T-helper 2 cell treated with Interferon-gamma antibody and Interleukin-4, amounts not matched to agents 5 μg/mL and 100 μg/mL, for 36 hours (primary cell): ENCODE measurements at regions not wholly inside any gene's neighbourhood (a gene's known extent, or its start where the extent isn't known, plus 50 kb on each side); places are given as distances from the start of the nearest gene placed in this dataset.

ENCODE experiments used
- DNase-seq: peaks from one replicate; pipeline ENCODE4 v3.0.0; 2021; ENCODE audit warnings: low spot score
- H3K27ac Mint-ChIP-seq: one replicate; pipeline ENCODE4 v1.8.0; 2021; ENCODE audit warnings: mild to moderate bottlenecking, mixed read lengths
- H3K27me3 Mint-ChIP-seq: one replicate; pipeline ENCODE4 v1.8.0; 2021; ENCODE audit warnings: low read depth, mixed read lengths
- H3K36me3 Mint-ChIP-seq: one replicate; pipeline ENCODE4 v1.8.0; 2021; ENCODE audit warnings: low read depth, mixed read lengths
- H3K4me1 Mint-ChIP-seq: one replicate; pipeline ENCODE4 v1.8.0; 2021; ENCODE audit warnings: low read depth, mixed read lengths
- H3K4me3 Mint-ChIP-seq: one replicate; pipeline ENCODE4 v1.8.0; 2022; ENCODE audit warnings: mild to moderate bottlenecking, moderate library complexity, mixed read lengths
- H3K9me3 Mint-ChIP-seq: one replicate; pipeline ENCODE4 v1.8.0; 2021; ENCODE audit warnings: mixed read lengths

- Mint-ChIP-seq H3K36me3 (no peaks in the 10 kb centered on the region), H3K4me3 (no peak overlapping the region), H3K27me3 (peaks cover 3% of the 10 kb centered on the region), H3K27ac (no peak overlapping the region), H3K4me1 (no peaks in the 10 kb centered on the region), H3K9me3 (peaks cover 6% of the 10 kb centered on the region)
- no peak for DNase-seq
Observed at GRCh38 chr15:88321271-88321670, 64.7 kb upstream of the NTRK3 start.

- DNase-seq, result no peak
- Mint-ChIP-seq H3K27ac (no peak overlapping the region), H3K27me3 (peaks cover 10% of the 10 kb centered on the region), H3K9me3 (peaks cover 6% of the 10 kb centered on the region), H3K36me3 (no peaks in the 10 kb centered on the region), H3K4me1 (no peaks in the 10 kb centered on the region), H3K4me3 (no peak overlapping the region)
Observed at GRCh38 chr15:88316586-88316985, 60.0 kb upstream of the NTRK3 start.

DNA sequence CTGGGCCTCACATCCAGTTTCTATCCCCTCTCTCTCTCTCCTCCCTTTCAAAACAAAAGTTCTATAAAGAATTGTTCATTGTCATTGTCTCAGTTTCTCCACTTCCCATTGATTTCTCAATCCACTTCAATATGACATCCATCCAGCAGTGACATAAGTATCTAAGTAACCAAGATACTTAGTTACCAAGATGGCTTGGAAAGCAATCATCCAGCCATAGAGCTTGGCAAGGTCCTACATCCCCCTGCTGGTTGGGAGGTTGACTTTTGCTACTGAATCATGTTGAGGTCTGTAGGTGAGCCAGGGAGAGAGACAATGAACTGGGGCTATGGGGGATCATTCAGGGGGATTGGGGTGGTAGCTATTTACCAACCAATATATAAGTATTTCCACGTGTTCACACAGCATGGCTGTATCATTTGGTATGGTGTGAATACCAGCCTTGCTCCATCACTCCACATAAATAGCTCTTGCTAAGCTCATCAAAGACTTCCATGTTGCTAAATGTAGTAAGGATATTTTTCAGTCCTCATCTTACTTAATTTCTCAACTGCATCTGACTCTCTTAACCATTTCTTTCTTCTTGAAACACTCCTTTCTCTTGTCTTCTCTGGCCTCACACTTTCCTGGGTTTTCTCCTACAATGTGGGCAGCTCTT is 58.8 kb upstream of the NTRK3 start:
- H3K27me3 Mint-ChIP-seq, result peaks cover 7% of the 10 kb centered on the region
- H3K4me1 Mint-ChIP-seq, result no peaks in the 10 kb centered on the region
- H3K4me3 Mint-ChIP-seq, result no peak overlapping the region
- no peaks in the 10 kb centered on the region for H3K36me3 Mint-ChIP-seq
- H3K9me3 Mint-ChIP-seq, result no peaks in the 10 kb centered on the region
- H3K27ac Mint-ChIP-seq, result no peak overlapping the region
- no peak for DNase-seq

DNA sequence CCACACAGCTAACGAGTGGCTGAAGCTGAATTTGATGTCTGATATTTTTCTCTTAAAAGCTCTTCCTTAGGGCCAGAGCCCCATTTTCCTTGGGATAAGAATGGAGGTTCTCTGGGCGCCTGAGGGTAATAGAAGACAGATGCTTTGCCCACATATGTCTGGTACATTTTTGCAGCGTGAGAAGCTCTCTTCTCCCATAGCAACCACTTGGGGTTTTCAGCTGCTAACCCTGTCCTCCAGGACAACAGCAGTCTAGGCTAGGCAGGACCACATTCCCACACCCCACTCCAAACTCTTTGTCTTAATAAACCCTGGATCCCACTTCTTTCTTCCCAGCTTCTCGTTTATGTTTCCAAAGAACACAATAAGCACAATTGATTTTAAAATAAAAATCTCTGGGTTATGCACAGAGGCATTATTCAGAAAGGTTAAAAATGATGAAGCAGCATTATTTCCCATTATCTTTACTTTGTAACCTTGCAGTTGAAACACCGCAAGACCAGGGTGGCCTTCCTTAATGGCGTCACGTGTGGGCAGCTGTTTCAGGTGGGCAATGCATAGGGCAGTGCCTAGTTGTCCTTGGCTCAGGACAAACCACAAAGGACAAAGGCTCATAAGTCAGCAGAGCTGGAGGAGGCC is 56.5 kb upstream of the NTRK3 start:
- no peaks in the 10 kb centered on the region for H3K9me3 Mint-ChIP-seq

DNA sequence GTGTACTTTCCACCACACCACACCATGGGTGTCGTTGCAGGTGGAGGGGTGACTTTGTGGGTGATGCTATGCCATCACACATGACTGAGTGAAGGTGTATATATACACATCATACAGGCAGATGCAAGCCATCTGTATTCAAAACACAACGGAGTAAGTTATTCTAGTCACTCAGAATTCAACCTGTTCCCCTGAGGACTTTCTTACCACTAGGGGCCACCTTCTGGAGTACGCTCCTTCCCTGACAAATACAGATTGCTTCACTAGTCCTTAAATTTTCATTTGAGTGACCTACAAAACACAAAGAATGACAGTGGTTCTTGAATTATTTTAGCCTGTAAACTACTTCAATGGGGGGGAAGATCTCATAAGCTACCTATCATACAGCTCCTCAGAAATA is 52.8 kb upstream of the NTRK3 start:
- H3K4me3 Mint-ChIP-seq, result no peak overlapping the region
- no peak for DNase-seq
- H3K36me3 Mint-ChIP-seq, result no peaks in the 10 kb centered on the region
- H3K27me3 Mint-ChIP-seq, result no peaks in the 10 kb centered on the region
- no peaks in the 10 kb centered on the region for H3K4me1 Mint-ChIP-seq
- no peak overlapping the region for H3K27ac Mint-ChIP-seq
- no peaks in the 10 kb centered on the region for H3K9me3 Mint-ChIP-seq

More for the DNA sequence above, 56.5 kb upstream of the NTRK3 start:
- Mint-ChIP-seq H3K27ac (no peak overlapping the region), H3K4me1 (no peaks in the 10 kb centered on the region), H3K4me3 (no peak overlapping the region), H3K27me3 (peaks cover 7% of the 10 kb centered on the region), H3K36me3 (no peaks in the 10 kb centered on the region)
- DNase-seq, result no peak

GRCh38 chr15:88307344-88307743 is 50.8 kb upstream of the NTRK3 start:
- Mint-ChIP-seq H3K9me3 (no peaks in the 10 kb centered on the region), H3K4me3 (no peak overlapping the region), H3K36me3 (no peaks in the 10 kb centered on the region), H3K27me3 (no peaks in the 10 kb centered on the region), H3K4me1 (no peaks in the 10 kb centered on the region), H3K27ac (no peak overlapping the region)
- no peak for DNase-seq
